KMS-11 (cell line): ENCODE measurements at regions not wholly inside any gene's neighbourhood (a gene's known extent, or its start where the extent isn't known, plus 50 kb on each side); places are given as distances from the start of the nearest gene placed in this dataset.

Experiments
- H2AFZ ChIP-seq: fragments of 200-600 bp; sonication (generic); 2 replicates; pipeline ENCODE4 v1.6.1; 2016; ENCODE audit warnings: antibody characterized with exemption, mixed run types, low read depth
- H3K27ac ChIP-seq: fragments of 200-600 bp; sonication (generic); 2 replicates; pipeline ENCODE4 v1.6.1; 2016; ENCODE audit warnings: mild to moderate bottlenecking, mixed run types
- H3K27me3 ChIP-seq: fragments of 200-600 bp; sonication (generic); 2 replicates; pipeline ENCODE4 v1.6.1; 2017; ENCODE audit warnings: mild to moderate bottlenecking, low read depth, mixed run types, moderate library complexity; ENCODE audit not compliant: insufficient read depth
- H3K36me3 ChIP-seq: fragments of 200-600 bp; sonication (generic); 2 replicates; pipeline ENCODE4 v1.6.1; 2017; ENCODE audit warnings: mild to moderate bottlenecking, mixed run types; ENCODE audit not compliant: insufficient read depth
- H3K4me1 ChIP-seq: fragments of 200-600 bp; sonication (generic); 2 replicates; pipeline ENCODE4 v1.6.1; 2016; ENCODE audit warnings: mild to moderate bottlenecking, low read depth, mixed run types; ENCODE audit not compliant: poor library complexity, severe bottlenecking
- H3K4me2 ChIP-seq: fragments of 200-600 bp; sonication (generic); 2 replicates; pipeline ENCODE4 v1.7.0; 2016; ENCODE audit warnings: mild to moderate bottlenecking, mixed run types
- H3K4me3 ChIP-seq: fragments of 200-600 bp; sonication (generic); IDR thresholded peaks from 2 replicates; pipeline ENCODE4 v1.6.1; 2017; ENCODE audit warnings: low read depth, low read length, mixed read lengths; ENCODE audit not compliant: insufficient read depth
- H3K79me2 ChIP-seq: fragments of 200-600 bp; sonication (generic); 2 replicates; pipeline ENCODE4 v1.6.1; 2016; ENCODE audit warnings: low read depth, mixed run types; ENCODE audit not compliant: insufficient read depth
- H3K9ac ChIP-seq: fragments of 200-600 bp; sonication (generic); 2 replicates; pipeline ENCODE4 v1.6.1; 2016; ENCODE audit warnings: mild to moderate bottlenecking, mixed run types
- H4K20me1 ChIP-seq: fragments of 200-600 bp; sonication (generic); 2 replicates; pipeline ENCODE4 v1.6.1; 2016; ENCODE audit warnings: mild to moderate bottlenecking, mixed run types; ENCODE audit not compliant: insufficient read depth
- TF ChIP-seq, protein P1 (sequence below): fragments of 200-600 bp; sonication (generic); conservative IDR thresholded peaks from 2 replicates; pipeline ENCODE4 v1.6.1; 2017; ENCODE audit warnings: low read depth, mild to moderate bottlenecking, antibody characterized with exemption, low read length, moderate library complexity, mixed read lengths

DNA sequence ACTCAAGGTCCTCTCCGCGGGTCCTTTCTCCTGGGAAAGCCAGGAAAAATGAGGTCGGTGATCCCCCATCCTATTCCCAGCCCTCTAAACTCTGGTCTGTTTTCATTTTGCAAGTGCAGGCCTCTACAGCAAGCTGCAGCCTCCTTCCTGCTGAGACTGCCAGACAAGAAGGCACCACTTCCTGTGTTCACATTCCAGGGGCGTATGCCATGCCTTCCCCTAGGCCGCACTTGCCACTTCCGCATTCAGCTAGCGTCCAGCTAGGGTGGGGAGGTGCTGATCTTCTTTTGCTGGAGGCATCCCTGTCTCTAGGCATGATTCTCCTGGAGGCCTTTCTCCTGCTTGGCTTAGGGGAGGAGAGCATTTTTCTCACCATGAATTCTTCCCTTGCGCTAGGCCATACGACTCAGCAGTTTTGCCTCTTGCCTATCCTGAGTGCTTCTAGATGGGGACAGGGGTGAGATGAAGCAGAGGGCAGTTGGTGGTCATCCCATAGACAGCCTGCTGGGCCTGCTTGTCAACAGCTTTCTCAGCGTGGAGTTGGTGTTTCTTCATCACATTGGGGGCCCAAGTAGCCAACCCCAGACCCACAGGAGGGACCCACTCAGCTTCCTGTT lies 328.9 kb downstream of the RPS24 start:
- H3K79me2 ChIP-seq: no peaks in the 10 kb centered on the region
- H3K9ac ChIP-seq: no peak overlapping the region
- TF ChIP-seq, protein P1, sequence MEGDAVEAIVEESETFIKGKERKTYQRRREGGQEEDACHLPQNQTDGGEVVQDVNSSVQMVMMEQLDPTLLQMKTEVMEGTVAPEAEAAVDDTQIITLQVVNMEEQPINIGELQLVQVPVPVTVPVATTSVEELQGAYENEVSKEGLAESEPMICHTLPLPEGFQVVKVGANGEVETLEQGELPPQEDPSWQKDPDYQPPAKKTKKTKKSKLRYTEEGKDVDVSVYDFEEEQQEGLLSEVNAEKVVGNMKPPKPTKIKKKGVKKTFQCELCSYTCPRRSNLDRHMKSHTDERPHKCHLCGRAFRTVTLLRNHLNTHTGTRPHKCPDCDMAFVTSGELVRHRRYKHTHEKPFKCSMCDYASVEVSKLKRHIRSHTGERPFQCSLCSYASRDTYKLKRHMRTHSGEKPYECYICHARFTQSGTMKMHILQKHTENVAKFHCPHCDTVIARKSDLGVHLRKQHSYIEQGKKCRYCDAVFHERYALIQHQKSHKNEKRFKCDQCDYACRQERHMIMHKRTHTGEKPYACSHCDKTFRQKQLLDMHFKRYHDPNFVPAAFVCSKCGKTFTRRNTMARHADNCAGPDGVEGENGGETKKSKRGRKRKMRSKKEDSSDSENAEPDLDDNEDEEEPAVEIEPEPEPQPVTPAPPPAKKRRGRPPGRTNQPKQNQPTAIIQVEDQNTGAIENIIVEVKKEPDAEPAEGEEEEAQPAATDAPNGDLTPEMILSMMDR: no peak
- no peak overlapping the region for H3K27ac ChIP-seq
- no peaks in the 10 kb centered on the region for H4K20me1 ChIP-seq
- no peak overlapping the region for H3K4me3 ChIP-seq
- H3K27me3 ChIP-seq: no peaks in the 10 kb centered on the region
- H3K36me3 ChIP-seq: no peaks in the 10 kb centered on the region
- H3K4me2 ChIP-seq: no peak overlapping the region
- no peak overlapping the region for H2AFZ ChIP-seq
- H3K4me1 ChIP-seq: no peaks in the 10 kb centered on the region

GRCh38 chr10:78363190-78363589 lies 329.5 kb downstream of the RPS24 start:
- Histone ChIP-seq H3K4me3 (no peak overlapping the region), H3K9ac (no peak overlapping the region), H2AFZ (no peak overlapping the region), H3K4me2 (no peak overlapping the region), H3K27me3 (no peaks in the 10 kb centered on the region), H4K20me1 (no peaks in the 10 kb centered on the region), H3K36me3 (no peaks in the 10 kb centered on the region), H3K27ac (no peak overlapping the region), H3K4me1 (no peaks in the 10 kb centered on the region), H3K79me2 (no peaks in the 10 kb centered on the region)
- TF ChIP-seq, protein P1: no peak

DNA sequence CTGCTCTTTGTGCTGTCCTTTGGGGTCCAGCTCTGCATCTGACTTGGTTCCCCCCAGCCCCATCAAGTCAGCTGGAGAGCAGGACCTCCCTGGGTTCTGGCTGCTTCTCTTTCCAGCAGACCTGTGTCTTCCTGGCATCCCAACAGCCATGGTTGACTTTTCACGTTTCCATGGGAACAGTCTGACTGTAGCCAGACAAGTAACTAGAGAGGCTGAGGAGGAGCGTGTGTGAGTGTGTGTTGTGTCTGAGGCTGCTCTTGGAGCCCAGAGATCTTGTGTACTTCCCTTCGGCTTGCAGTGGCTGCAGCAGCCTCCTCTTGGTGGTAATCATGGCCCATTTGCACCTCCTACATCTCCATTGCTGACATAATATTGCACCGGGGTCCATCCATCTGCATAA lies 332.0 kb downstream of the RPS24 start:
- no peak overlapping the region for H3K4me2 ChIP-seq
- H3K36me3 ChIP-seq: no peaks in the 10 kb centered on the region
- H3K27ac ChIP-seq: no peak overlapping the region

GRCh38 chr10:78366663-78367411 lies 333.2 kb downstream of the RPS24 start:
- H3K27me3 ChIP-seq: no peaks in the 10 kb centered on the region
- H3K27ac ChIP-seq: no peak overlapping the region
- H3K79me2 ChIP-seq: no peaks in the 10 kb centered on the region
- H3K4me3 ChIP-seq: no peak overlapping the region
- no peaks in the 10 kb centered on the region for H3K36me3 ChIP-seq
- no peak overlapping the region for H2AFZ ChIP-seq
- no peaks in the 10 kb centered on the region for H4K20me1 ChIP-seq
- no peaks in the 10 kb centered on the region for H3K4me1 ChIP-seq
- H3K4me2 ChIP-seq: no peak overlapping the region
- TF ChIP-seq, protein P1: no peak
- no peak overlapping the region for H3K9ac ChIP-seq

More for the DNA sequence above, 332.0 kb downstream of the RPS24 start:
- no peaks in the 10 kb centered on the region for H3K79me2 ChIP-seq
- TF ChIP-seq, protein P1: no peak
- H4K20me1 ChIP-seq: no peaks in the 10 kb centered on the region
- H3K9ac ChIP-seq: no peak overlapping the region
- no peaks in the 10 kb centered on the region for H3K27me3 ChIP-seq
- H3K4me1 ChIP-seq: no peaks in the 10 kb centered on the region
- no peak overlapping the region for H2AFZ ChIP-seq
- H3K4me3 ChIP-seq: no peak overlapping the region
